SK-N-SH (cell line): ENCODE measurements at regions not wholly inside any gene's neighbourhood (a gene's known extent, or its start where the extent isn't known, plus 50 kb on each side); places are given as distances from the start of the nearest gene placed in this dataset.

Experiments
- CTCF ChIA-PET: fragments of 300-600, 350-600 bp; formaldehyde crosslinking; extraction: SDS; loops from one replicate; lab custom pipeline; 2021; lab: Yijun Ruan, JAX
- POLR2A ChIA-PET: fragments of 350-600 bp; sonication (Branson Sonifier 250); formaldehyde crosslinking; extraction: SDS; loops from one replicate; lab custom pipeline; 2020; ENCODE audit warnings: antibody characterized with exemption, inconsistent platforms; lab: Yijun Ruan, JAX
- DNase-seq: peaks from one replicate; pipeline ENCODE4 v3.0.0; 2012
- H2AFZ ChIP-seq: fragments of 200-600 bp; sonication (generic); 2 replicates; pipeline ENCODE4 v1.8.1; 2016; ENCODE audit warnings: antibody characterized with exemption, mild to moderate bottlenecking, low read depth
- H3F3A ChIP-seq: fragments of 200-600 bp; sonication (generic); replicated peaks from 2 replicates; pipeline ENCODE3; 2016; ENCODE audit warnings: antibody characterized with exemption, mild to moderate bottlenecking; ENCODE audit not compliant: insufficient read depth
- H3K27ac ChIP-seq, 2 experiments: fragments of 200-500 bp in 1 of 2; fragments of 200-600 bp in 1 of 2; sonication (Bioruptor generic) in 1 of 2; sonication (generic), shearing (Covaris generic) in 1 of 2; 2 replicates each; pipeline versions ENCODE4 v1.5.1 to v1.6.1; 2014 to 2016; ENCODE audit warnings: low read depth in 2 of 2, inconsistent platforms in 1 of 2, low read length in 1 of 2, mild to moderate bottlenecking in 1 of 2, mixed read lengths in 1 of 2
- H3K27me3 ChIP-seq: fragments of 200-600 bp; sonication (generic), shearing (Covaris generic); 2 replicates; pipeline ENCODE4 v1.6.1; 2016; ENCODE audit warnings: mixed run types; ENCODE audit not compliant: insufficient read depth
- H3K36me3 ChIP-seq, 2 experiments: fragments of 200-500 bp in 1 of 2; fragments of 200-600 bp in 1 of 2; sonication (Bioruptor generic) in 1 of 2; sonication (generic) in 1 of 2; replicated peaks in 1 of 2; 2 replicates each; pipeline versions ENCODE3 to v1.5.1; 2014 to 2016; ENCODE audit warnings: low read length in 1 of 2, mild to moderate bottlenecking in 1 of 2; ENCODE audit not compliant: insufficient read depth in 2 of 2, control insufficient read depth in 1 of 2
- H3K4me1 ChIP-seq, 2 experiments: fragments of 200-500 bp in 1 of 2; fragments of 200-600 bp in 1 of 2; sonication (Bioruptor generic) in 1 of 2; sonication (generic), shearing (Covaris generic) in 1 of 2; 2 replicates each; pipeline versions ENCODE4 v1.5.1 to v1.6.1; 2014 to 2016; ENCODE audit warnings: low read depth in 1 of 2, low read length in 1 of 2, mixed run types in 1 of 2; ENCODE audit not compliant: insufficient read depth in 2 of 2, control insufficient read depth in 1 of 2
- H3K4me2 ChIP-seq: fragments of 200-600 bp; sonication (generic), shearing (Covaris generic); 2 replicates; pipeline ENCODE4 v1.6.1; 2017; ENCODE audit warnings: mixed run types
- H3K4me3 ChIP-seq, 2 experiments: fragments of 200-500 bp in 1 of 2; fragments of 200-600 bp in 1 of 2; sonication (Bioruptor generic) in 1 of 2; sonication (generic), shearing (Covaris generic) in 1 of 2; 2 replicates each; pipeline versions ENCODE4 v1.5.1 to v1.8.1; 2014 to 2016; ENCODE audit warnings: low read depth in 2 of 2, inconsistent platforms in 1 of 2, low read length in 1 of 2, mild to moderate bottlenecking in 1 of 2, mixed read lengths in 1 of 2, moderate library complexity in 1 of 2
- H3K79me2 ChIP-seq: fragments of 200-600 bp; sonication (generic); 2 replicates; pipeline ENCODE4 v1.8.1; 2017; ENCODE audit warnings: mild to moderate bottlenecking; ENCODE audit not compliant: insufficient read depth
- H3K9ac ChIP-seq: fragments of 200-600 bp; sonication (generic); 2 replicates; pipeline ENCODE4 v1.6.1; 2017; ENCODE audit warnings: mixed run types
- H3K9me2 ChIP-seq: fragments of 200-600 bp; sonication (generic); 2 replicates; pipeline ENCODE4 v1.6.1; 2017; ENCODE audit warnings: mixed run types
- H3K9me3 ChIP-seq: fragments of 200-600 bp; sonication (generic); 2 replicates; pipeline ENCODE4 v1.6.1; 2017; ENCODE audit warnings: mixed run types, mild to moderate bottlenecking, moderate library complexity
- H4K20me1 ChIP-seq: fragments of 200-600 bp; sonication (generic); 2 replicates; pipeline ENCODE4 v1.6.1; 2017; ENCODE audit warnings: mild to moderate bottlenecking, mixed run types; ENCODE audit not compliant: insufficient read depth
- ELF1 ChIP-seq: IDR thresholded peaks from 2 replicates; pipeline ENCODE4 v1.4.0; 2012
- EZH2phosphoT487 ChIP-seq: fragments of 200-600 bp; sonication (generic); IDR thresholded peaks from 2 replicates; pipeline ENCODE4 v1.6.1; 2017; ENCODE audit warnings: low read depth, mixed run types, mild to moderate bottlenecking, antibody characterized with exemption, moderate library complexity, borderline replicate concordance
- FOXJ3 ChIP-seq: sonication (generic); formaldehyde crosslinking; IDR thresholded peaks from 2 replicates; pipeline ENCODE4 v1.5.1; 2020; ENCODE audit warnings: mild to moderate bottlenecking, missing genetic modification reagents
- FOXM1 ChIP-seq: IDR thresholded peaks from 2 replicates; pipeline ENCODE4 v1.4.0; 2012; ENCODE audit warnings: low read depth, mild to moderate bottlenecking
- GATA2 ChIP-seq: sonication (generic); formaldehyde crosslinking; IDR thresholded peaks from 2 replicates; pipeline ENCODE4 v1.5.0; 2020; ENCODE audit warnings: mild to moderate bottlenecking, missing genetic modification reagents
- POLR2AphosphoS5 ChIP-seq: IDR thresholded peaks from 2 replicates; pipeline ENCODE4 v1.6.1; 2012; ENCODE audit warnings: low read depth, low read length
- RAD21 ChIP-seq: IDR thresholded peaks from 2 replicates; pipeline ENCODE4 v1.6.1; 2012; ENCODE audit warnings: mild to moderate bottlenecking, low read length
- RXRA ChIP-seq: IDR thresholded peaks from 2 replicates; pipeline ENCODE4 v1.4.0; 2012; ENCODE audit warnings: low read depth, mild to moderate bottlenecking, borderline replicate concordance
- SIN3A ChIP-seq: IDR thresholded peaks from 2 replicates; pipeline ENCODE4 v1.6.1; 2012; ENCODE audit warnings: low read depth, mild to moderate bottlenecking, low read length, moderate library complexity, borderline replicate concordance
- SMC3 ChIP-seq: IDR thresholded peaks from 2 replicates; pipeline ENCODE4 v1.6.1; 2012; ENCODE audit warnings: low read depth, low read length, improper control_type of control experiment
- TCF12 ChIP-seq: IDR thresholded peaks from 2 replicates; pipeline ENCODE4 v1.4.0; 2012
- YY1 ChIP-seq: IDR thresholded peaks from 2 replicates; pipeline ENCODE4 v1.4.0; 2012; ENCODE audit warnings: low read depth, mild to moderate bottlenecking
- WGBS: methylation state at CpG from one replicate; pipeline ENCODE4 v1.1.6; 2017; ENCODE audit warnings: low lambda C conversion rate; 5-methylcytosine and 5-hydroxymethylcytosine counted together
- TF ChIP-seq, protein P1 (sequence below): fragments of 150-350 bp; IDR thresholded peaks from 2 replicates; pipeline ENCODE4 v1.6.1; 2017; ENCODE audit warnings: antibody characterized with exemption, low read length, low read depth, borderline replicate concordance
- TF ChIP-seq, protein P2 (sequence below): IDR thresholded peaks from 2 replicates; pipeline ENCODE4; 2012
- TF ChIP-seq, protein P3 (sequence below): IDR thresholded peaks from 2 replicates; pipeline ENCODE4 v1.4.0; 2012; ENCODE audit warnings: low read depth, borderline replicate concordance
- TF ChIP-seq, protein P4 (sequence below): fragments of 200-600 bp; sonication (generic); IDR thresholded peaks from 2 replicates; pipeline ENCODE4 v1.6.1; 2017; ENCODE audit warnings: antibody characterized with exemption, mild to moderate bottlenecking, moderate library complexity

DNA sequence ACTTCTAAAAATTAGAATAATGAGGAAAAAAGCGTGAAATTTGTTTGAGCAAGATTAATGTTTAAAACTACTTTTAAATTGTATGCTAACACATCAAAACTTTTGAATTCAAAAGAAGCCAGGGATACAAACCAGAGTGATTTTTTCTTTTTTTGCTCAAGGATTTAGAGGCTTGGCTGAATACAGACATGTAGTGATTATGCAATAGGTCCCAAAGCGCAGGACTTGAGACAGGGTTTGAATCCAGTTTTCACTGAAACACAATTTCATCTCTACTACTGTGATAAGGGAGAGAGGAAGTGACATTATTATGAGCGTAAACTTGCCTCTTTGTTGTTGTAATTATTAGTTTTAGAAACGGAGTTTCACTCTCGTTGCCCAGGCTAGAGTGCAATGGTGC, 207.3 kb downstream of the ZNF33B start:
- no peak overlapping the region for H3K27ac ChIP-seq
- POLR2A ChIA-PET, result no interaction called here
- no peak overlapping the region for H3K4me2 ChIP-seq
- peaks cover 5% of the 10 kb centered on the region for H3F3A ChIP-seq
- H2AFZ ChIP-seq, result no peak overlapping the region
- H3K4me1 ChIP-seq, result no peaks in the 10 kb centered on the region
- H3K9me2 ChIP-seq, result no peaks in the 10 kb centered on the region
- H3K27me3 ChIP-seq, result no peaks in the 10 kb centered on the region
- H3K36me3 ChIP-seq, result peaks cover 14 to 48% of the 10 kb centered on the region in 2 experiments
- CTCF ChIA-PET, result no interaction called here
- 83% methylated on average over 5 of the region's 5 CpGs for WGBS
- no peak overlapping the region for H3K9ac ChIP-seq
- H3K79me2 ChIP-seq, result no peaks in the 10 kb centered on the region
- no peaks in the 10 kb centered on the region for H4K20me1 ChIP-seq
- no peak overlapping the region for H3K4me3 ChIP-seq
- no peak for DNase-seq
- H3K9me3 ChIP-seq, result no peaks in the 10 kb centered on the region
- no peak for TF ChIP-seq FOXJ3 (CRISPR knock-in tag)
- TF ChIP-seq, protein P1, sequence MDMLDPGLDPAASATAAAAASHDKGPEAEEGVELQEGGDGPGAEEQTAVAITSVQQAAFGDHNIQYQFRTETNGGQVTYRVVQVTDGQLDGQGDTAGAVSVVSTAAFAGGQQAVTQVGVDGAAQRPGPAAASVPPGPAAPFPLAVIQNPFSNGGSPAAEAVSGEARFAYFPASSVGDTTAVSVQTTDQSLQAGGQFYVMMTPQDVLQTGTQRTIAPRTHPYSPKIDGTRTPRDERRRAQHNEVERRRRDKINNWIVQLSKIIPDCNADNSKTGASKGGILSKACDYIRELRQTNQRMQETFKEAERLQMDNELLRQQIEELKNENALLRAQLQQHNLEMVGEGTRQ, result no peak
- TF ChIP-seq, protein P2, sequence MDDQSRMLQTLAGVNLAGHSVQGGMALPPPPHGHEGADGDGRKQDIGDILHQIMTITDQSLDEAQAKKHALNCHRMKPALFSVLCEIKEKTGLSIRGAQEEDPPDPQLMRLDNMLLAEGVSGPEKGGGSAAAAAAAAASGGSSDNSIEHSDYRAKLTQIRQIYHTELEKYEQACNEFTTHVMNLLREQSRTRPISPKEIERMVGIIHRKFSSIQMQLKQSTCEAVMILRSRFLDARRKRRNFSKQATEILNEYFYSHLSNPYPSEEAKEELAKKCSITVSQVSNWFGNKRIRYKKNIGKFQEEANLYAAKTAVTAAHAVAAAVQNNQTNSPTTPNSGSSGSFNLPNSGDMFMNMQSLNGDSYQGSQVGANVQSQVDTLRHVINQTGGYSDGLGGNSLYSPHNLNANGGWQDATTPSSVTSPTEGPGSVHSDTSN, result no peak
- TF ChIP-seq RAD21, result no peak
- no peak for TF ChIP-seq SIN3A
- TF ChIP-seq, protein P3, sequence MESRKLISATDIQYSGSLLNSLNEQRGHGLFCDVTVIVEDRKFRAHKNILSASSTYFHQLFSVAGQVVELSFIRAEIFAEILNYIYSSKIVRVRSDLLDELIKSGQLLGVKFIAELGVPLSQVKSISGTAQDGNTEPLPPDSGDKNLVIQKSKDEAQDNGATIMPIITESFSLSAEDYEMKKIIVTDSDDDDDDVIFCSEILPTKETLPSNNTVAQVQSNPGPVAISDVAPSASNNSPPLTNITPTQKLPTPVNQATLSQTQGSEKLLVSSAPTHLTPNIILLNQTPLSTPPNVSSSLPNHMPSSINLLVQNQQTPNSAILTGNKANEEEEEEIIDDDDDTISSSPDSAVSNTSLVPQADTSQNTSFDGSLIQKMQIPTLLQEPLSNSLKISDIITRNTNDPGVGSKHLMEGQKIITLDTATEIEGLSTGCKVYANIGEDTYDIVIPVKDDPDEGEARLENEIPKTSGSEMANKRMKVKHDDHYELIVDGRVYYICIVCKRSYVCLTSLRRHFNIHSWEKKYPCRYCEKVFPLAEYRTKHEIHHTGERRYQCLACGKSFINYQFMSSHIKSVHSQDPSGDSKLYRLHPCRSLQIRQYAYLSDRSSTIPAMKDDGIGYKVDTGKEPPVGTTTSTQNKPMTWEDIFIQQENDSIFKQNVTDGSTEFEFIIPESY, result no peak
- no peak for TF ChIP-seq YY1
- no peak for TF ChIP-seq RXRA
- no peak for TF ChIP-seq EZH2phosphoT487
- no peak for TF ChIP-seq TCF12
- no peak for TF ChIP-seq POLR2AphosphoS5
- TF ChIP-seq FOXM1, result no peak
- TF ChIP-seq GATA2 (CRISPR knock-in tag), result no peak

DNA sequence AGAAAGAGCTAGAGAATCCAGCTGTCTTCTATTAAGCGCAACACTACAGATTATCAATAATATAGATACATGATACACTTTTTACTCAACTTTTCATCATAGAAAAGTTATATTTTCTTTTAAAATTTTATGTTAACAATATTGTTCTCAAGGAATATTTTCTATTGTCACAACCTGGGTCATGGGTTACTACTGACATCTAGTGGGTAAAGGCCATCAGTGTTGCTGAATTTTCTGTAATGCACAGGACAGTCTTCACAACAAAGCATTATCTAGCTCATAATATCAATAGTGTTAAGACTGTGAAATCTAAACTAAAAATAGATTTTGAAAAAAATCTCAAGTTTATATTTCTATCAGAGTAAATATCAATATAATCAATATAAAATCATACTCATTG, 209.8 kb downstream of the ZNF33B start:
- 82% methylated on average over 1 of the region's 1 CpG for WGBS
- ChIA-PET POLR2A (no interaction called here), CTCF (interaction anchor here (0.6 to 1.8 kb wide), 15 partner anchors 12 to 1021 kb away, joined by 3 to 12 read pairs (median 4); no protein-coding TSS in a partner anchor)

More for the DNA sequence above, 209.8 kb downstream of the ZNF33B start:
- Histone ChIP-seq H3K4me3 (no peak overlapping the region), H3K9me2 (no peaks in the 10 kb centered on the region), H3K27me3 (no peaks in the 10 kb centered on the region), H3K79me2 (no peaks in the 10 kb centered on the region), H3K27ac (no peak overlapping the region), H4K20me1 (no peaks in the 10 kb centered on the region), H3K4me1 (no peaks in the 10 kb centered on the region), H2AFZ (no peak overlapping the region), H3K4me2 (no peak overlapping the region), H3K9ac (no peak overlapping the region), H3F3A (peaks cover 5% of the 10 kb centered on the region), H3K9me3 (no peaks in the 10 kb centered on the region), H3K36me3 (peaks cover 29 to 58% of the 10 kb centered on the region in 2 experiments)
- peak; percentile 27 for DNase-seq
- peak; percentile 76 for TF ChIP-seq RAD21
- TF ChIP-seq, protein P4, sequence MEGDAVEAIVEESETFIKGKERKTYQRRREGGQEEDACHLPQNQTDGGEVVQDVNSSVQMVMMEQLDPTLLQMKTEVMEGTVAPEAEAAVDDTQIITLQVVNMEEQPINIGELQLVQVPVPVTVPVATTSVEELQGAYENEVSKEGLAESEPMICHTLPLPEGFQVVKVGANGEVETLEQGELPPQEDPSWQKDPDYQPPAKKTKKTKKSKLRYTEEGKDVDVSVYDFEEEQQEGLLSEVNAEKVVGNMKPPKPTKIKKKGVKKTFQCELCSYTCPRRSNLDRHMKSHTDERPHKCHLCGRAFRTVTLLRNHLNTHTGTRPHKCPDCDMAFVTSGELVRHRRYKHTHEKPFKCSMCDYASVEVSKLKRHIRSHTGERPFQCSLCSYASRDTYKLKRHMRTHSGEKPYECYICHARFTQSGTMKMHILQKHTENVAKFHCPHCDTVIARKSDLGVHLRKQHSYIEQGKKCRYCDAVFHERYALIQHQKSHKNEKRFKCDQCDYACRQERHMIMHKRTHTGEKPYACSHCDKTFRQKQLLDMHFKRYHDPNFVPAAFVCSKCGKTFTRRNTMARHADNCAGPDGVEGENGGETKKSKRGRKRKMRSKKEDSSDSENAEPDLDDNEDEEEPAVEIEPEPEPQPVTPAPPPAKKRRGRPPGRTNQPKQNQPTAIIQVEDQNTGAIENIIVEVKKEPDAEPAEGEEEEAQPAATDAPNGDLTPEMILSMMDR, result peak; percentile 69
- no peak for TF ChIP-seq ELF1
- peak; percentile 18; the same call in 1 of the 2 replicates for TF ChIP-seq SMC3
